Stimulated activated CD4-positive, alpha-beta T cell treated with anti-CD3 and anti-CD28 coated beads, Interleukin-12 subunit alpha, Interleukin-12 subunit beta, amount 100 ng/mL, for 24 hours (primary cell): ENCODE measurements at regions not wholly inside any gene's neighbourhood (a gene's known extent, or its start where the extent isn't known, plus 50 kb on each side); places are given as distances from the start of the nearest gene placed in this dataset.
"Not testable (repeated sequence)": the region's sequence is repeated elsewhere in the genome, so short reads cannot be mapped to it uniquely, and the experiment has no call there.

Experiments used
- DNase-seq, 2 experiments: peaks; one replicate each; pipeline ENCODE4 v3.0.0-alpha.2; 2020; ENCODE audit warnings: low read depth in 2 of 2

DNA sequence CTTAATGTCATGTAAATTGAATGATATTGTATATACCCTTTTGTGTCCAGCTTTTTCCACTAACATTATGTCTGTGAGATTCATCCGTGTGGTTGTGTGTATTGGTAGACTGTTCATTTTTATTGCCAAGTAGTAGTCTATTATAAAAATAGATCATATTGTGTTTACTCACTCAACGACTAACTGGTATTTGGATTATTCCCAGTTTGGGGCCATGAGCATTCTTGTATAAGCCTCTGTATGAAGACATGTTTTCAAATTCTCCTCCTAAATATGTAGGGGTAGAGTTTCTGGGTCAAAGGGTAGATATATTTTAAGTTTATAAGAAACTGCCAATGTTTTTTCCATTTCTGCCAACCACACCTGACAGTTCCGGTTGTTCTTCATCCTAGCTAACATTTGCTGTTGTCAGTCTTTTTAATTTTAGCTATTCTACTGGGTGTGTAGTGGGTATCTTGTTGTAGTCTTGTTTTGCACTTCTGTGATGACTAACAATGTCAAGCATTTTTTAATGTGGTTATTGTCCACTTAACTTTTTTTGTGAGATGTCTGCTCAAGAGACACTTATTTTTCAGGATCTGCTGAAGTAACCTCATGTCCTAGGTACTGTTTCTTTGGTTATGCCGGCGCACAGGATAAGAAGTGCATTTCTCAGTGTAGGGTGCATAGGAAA lies 93.2 kb downstream of the DACT1 start:
- no peak for DNase-seq

GRCh38 chr14:58731465-58732293 lies 93.9 kb downstream of the DACT1 start:
- no peak for DNase-seq

DNA sequence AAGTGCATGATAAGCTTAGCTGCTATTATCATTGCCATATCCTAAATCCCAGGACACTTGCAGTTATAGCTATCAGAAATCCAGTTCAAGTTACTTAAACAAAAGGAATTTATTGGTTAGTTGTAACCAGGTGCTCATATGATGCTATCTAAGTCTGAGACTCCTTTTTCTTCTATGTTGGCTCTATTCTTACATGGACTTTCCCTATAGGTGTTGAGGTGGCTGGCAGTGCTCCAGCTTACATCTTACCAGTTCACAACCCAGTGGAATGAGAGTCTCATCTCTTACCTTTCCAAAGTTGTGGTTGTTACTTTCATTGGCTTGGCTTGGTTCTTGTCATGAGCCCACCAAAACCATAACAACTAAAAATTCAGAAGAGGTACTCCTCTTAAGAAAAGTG lies 94.6 kb downstream of the DACT1 start:
- peak in 1 of 2 experiments; percentile 13 for DNase-seq

DNA sequence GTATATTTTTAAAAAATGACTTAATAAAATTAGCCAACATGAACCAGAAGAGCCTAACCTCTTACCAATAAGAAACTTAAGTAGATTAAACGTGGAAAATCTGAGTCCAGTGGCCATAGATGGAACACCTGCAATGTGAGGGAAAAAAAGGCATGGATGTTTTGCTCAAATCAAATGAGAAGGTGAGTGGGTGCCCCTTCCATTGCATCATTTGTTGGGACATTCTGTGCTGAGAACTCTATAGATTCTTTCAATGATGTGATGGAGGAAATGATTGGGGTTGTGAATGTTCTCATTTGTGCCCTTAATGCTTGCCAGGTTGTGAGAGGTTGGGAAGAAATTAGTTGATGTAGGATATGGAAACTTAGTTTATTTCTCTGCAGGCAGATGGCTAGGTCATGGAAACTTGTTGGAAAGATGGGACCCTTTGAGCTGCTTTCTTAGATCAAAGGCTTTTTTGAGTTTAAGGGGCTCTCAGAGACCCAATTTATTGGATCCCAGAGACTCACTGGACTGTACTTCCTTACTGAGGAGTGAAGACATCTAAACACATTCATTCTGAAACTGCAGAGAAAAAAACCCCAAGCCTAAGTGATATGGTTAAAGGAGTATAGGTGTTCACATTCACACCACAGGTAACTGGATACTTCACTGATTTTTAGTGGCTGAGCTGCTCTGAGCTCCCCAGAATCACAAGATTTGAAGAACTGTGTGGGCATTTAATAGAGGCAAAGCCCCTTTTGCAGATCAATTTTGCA lies 95.9 kb downstream of the DACT1 start:
- peak in 1 of 2 experiments; percentile 11 for DNase-seq

DNA sequence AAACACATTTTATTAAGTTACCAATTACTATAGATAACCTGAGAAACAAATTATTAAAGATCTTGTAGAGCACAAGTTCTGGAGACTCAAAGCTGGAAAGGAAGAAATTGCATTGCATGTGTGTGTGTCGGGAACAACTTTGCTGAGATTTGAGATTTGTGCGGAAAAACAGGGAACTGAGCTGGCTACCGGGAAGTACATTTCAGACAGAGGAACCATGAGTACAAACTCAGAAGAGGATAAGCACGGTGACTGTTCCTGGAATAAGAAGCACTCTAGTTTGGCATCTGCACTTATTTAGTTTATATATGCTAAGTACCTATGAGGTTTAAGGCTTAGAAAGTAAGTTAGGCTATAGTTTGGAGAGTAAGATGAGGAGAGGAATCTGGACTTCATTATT lies 97.8 kb downstream of the DACT1 start:
- no peak for DNase-seq

GRCh38 chr14:58736606-58737005 lies 98.8 kb downstream of the DACT1 start:
- no peak for DNase-seq

GRCh38 chr14:58737511-58737910 lies 99.7 kb downstream of the DACT1 start:
- DNase-seq: no peak

- no peak for DNase-seq
These were observed 100.6 kb downstream of the DACT1 start for GRCh38 chr14:58738189-58738836.

DNA sequence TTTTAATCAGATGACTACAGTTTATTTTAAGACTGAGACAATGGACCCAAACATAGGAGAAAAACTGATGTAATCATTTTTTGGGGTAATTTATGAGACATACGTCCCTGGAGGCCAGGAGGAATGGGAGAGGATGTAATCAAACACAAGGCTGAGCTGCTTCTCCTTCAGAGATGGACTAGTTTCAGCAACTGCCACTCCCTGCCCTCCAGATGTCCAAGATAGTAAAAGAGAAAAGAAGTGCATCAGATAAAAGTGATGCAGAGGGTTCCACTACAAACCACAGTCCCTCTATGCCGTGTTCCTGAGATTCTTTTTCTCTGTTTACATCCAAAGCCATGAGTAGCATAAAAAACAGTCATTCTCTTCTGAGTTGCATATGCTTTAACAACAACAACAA lies 101.1 kb downstream of the DACT1 start:
- no peak for DNase-seq

DNA sequence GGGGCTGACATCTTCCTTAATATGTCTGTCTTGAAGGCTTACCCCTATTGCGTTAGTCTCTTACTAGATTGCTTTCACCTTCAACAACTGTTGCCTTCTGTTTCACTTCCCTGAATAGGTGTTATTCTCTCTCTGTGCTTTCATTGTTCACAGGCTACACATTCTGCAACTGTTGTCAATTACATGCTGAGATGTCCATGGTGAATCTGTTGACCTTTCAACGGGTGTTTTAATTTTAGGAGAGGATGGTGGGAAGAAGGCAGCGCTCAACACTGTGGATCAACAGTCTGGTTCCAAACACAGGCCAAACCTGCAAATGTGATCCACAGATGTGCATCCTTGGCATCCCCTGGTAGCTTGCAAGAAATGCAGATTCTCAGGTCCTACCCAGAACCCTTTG lies 101.9 kb downstream of the DACT1 start:
- DNase-seq: no peak

- DNase-seq: no peak
These were observed 102.7 kb downstream of the DACT1 start for GRCh38 chr14:58740379-58740935.

DNA sequence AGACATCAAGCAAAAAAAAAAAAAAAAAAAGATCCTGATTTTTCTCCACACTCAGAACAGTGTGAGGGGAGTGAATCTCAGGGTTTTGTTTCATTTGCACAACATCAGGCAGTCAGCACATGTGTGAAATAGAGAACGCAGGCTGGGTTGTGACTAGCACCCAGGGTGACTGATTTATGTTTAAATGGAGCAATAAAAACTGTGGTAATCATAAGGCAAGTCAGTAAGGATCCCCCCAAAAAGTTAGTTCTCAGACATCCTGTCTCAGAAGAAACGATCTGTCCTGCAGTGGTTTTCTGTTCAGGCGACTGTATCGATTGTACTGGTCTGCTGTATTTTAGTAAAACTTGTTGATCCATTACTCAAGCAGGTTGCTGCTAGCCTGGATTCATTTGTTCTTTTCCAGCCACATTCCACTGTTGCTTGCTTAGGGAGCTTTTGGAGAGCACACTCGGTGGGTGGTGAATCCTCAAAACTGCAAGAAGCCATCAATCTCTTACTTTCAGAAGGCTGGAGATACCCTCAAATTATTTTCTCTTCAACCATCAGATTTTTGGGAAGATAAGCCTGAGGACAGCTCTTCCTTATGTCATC lies 107.1 kb downstream of the DACT1 start:
- DNase-seq: no peak

DNA sequence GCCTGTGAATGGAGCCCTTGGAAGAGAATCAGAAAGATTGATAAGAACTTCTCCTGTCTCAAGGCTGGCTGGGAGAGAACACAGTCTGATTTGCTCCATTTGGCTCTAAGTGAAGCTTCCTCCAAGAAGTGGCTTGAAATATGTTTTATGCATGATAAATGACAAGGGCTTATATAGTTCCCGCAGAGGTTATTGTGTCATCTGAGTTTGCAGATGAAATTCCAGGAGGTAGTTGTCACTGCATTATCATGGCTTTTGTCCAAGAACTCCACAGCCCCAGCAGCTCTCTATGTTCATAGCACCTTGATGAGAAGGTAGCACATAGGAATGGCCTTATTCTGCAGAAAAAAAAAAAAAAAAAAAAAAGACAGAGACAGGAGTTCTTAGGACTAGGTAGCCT lies 108.5 kb downstream of the DACT1 start:
- no peak for DNase-seq

- DNase-seq: no peak
These were observed 108.9 kb downstream of the DACT1 start for GRCh38 chr14:58746701-58747100.

DNA sequence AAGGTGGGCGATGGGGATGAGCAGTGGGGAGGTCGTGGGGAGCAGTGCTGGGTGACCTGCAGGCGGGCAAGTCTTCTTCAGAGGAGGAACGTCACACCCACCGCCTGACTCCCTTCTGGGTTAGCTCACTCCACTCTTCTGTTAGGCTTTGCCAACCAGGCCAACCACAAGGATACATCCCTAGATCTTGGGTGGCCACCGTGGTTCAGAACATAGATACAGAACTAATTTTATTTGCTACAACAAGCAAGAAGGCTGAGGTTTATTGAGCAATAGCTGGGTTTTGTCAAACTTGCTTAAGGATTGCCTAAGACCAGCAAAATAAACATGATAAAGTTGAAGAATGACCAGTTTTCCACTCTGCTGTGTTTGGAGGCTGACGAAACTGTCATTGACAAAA lies 109.4 kb downstream of the DACT1 start:
- no peak for DNase-seq

DNA sequence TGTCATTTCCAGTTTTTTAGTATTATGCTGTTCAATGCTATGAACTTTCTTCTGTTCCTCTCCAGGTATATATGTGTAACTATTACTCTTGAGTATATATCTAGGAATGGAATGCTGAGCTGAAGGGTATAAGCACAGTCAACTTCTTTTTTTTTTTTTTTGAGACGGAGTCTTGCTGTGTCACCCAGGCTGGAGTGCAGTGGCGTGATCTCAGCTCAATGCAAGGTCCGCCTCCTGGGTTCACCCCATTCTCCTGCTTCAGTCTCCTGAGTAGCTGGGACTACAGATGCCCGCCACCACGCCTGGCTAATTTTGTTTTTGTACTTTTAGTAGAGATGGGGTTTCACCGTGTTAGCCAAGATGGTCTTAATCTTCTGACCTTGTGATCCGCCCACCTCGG lies 110.5 kb downstream of the DACT1 start:
- DNase-seq: not testable (repeated sequence)

DNA sequence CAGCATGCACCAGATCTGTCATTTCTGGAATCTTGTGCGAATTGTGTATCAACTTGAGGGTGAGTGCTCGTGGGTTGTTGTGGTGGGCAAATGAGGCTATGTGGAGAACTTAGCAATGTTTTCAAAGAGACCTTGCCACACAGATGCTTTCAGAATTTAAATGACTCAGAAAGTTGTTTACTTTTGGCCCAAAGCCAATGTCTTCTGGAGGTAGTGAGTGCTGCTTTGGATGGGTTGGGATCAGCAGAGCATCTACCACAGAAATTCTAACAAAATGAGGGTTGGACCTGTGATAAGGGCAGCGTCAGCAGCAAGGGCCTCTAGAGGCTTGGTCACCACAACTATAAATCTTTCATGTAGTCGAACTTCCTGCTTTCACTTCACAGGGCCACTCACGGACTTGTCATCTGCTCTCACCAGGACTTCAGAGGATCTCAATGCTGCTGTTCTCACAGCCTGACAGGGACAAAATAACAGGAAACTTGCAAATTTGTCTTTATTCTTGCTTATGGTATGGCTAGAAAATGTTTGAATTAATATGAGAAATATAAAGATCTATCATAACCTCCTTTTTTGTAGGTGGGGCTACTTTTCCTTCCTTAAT lies 111.4 kb downstream of the DACT1 start:
- no peak for DNase-seq

DNA sequence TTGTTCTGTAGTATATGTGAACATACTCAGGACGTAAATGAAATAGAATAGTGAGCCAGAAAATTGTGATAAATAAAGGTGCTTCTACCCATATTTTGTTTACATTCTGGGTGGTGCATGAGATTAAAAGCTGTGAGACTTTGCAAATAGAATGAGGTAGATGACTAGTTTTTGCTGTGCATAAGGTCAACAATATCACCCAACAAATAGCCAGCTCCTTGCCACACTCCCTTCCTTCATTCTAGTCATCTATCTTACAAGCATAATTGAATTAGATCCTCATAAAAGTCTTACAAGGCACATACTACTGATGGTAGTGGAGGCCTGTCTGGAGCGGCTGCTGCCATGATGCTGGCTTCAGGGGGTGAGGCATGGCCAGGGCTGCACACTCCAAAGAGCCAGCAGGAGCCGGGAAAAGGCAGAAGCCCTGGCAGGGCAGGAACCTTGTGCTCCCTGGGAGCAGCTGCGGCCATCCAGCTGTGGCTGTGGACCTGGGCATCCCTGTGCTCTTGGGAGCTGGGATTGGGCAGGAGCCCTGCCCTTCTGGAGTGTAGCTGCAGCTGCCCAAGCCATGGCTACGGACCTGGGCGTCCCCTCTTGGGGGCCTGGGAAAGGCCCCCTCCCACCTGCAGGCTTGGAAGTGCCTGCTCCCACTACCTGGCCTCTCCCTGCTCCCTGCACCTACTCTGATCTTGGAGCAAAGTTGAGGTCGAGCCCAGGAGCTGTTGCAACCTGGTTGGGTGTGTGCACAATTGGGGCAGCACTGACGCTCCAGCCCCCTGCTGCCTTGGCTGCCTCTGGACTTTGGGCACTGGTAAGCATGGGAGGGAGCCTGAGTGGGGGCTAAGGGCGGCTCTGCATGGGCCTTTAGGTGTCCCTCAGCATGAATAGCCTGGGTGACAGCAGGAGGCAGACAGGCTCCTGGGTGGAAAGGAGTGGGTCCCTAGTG lies 112.8 kb downstream of the DACT1 start:
- no peak for DNase-seq

GRCh38 chr14:58751788-58752187 lies 114.0 kb downstream of the DACT1 start:
- no peak for DNase-seq

DNA sequence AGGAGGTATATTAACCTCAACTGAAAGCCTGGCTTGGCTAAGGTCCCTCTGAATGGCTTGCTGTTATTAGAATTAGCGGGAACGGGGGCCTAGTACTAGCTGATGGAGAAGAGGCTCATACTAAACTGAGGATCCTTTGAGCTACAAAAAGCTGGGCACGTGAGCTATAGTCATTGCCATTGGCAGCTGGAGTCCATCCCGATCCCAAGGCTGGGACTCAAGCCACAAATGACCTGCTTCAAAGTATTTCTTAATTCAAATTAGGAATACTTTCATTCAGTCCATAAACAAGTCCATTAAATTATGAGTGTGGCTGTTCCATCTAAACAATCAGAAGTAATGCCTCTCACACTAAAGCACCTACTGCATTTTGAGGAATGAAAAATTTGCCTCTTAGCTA lies 114.5 kb downstream of the DACT1 start:
- DNase-seq: no peak
